ENCODE measurements at regions not wholly inside any gene's neighbourhood (a gene's known extent, or its start where the extent isn't known, plus 50 kb on each side); places are given as distances from the start of the nearest gene placed in this dataset.

- TF ChIP-seq NFIC (IDR thresholded peaks at IDR 0.05) (no peak; the same call in 1 of the 2 replicates), KDM5B (IDR thresholded peaks at IDR 0.05; ENCODE audit: insufficient replicate concordance, low read depth, low read length) (no peak), ZFP36 (IDR thresholded peaks at IDR 0.05; ENCODE audit: low read depth, low read length, partially characterized antibody) (peak; percentile 61), ZNF511 (CRISPR knock-in tag; IDR thresholded peaks at IDR 0.05) (no peak), SIRT6 (IDR thresholded peaks at IDR 0.05; ENCODE audit: low read depth, low read length) (no peak), MYC (IDR thresholded peaks at IDR 0.05; ENCODE audit: low read depth, low read length) (no peak), MYC (CRISPR knock-in tag; IDR thresholded peaks at IDR 0.05; ENCODE audit: borderline replicate concordance, low read depth) (no peak), ARNT (IDR thresholded peaks at IDR 0.05) (peak in 1 of 2 experiments; percentile 71; a peak in 1 of 4 replicates), DACH1 (IDR thresholded peaks at IDR 0.05; ENCODE audit: partially characterized antibody) (no peak), HOMEZ (CRISPR knock-in tag; IDR thresholded peaks at IDR 0.05) (no peak), E2F8 (IDR thresholded peaks at IDR 0.05; ENCODE audit: low read depth, partially characterized antibody) (peak; percentile 43), ZNF57 (CRISPR knock-in tag; IDR thresholded peaks at IDR 0.05) (no peak), LARP7 (IDR thresholded peaks at IDR 0.05) (no peak), FOSL1 (tag; conservative IDR thresholded peaks at IDR 0.05) (peak; percentile 68), ZBED1 (IDR thresholded peaks at IDR 0.05) (no peak), SRF (CRISPR knock-in tag; IDR thresholded peaks at IDR 0.05) (no peak), KAT2B (IDR thresholded peaks at IDR 0.05; ENCODE audit: low read depth, low read length) (no peak), PHB (CRISPR knock-in tag; IDR thresholded peaks at IDR 0.05) (no peak), SUPT5H (IDR thresholded peaks at IDR 0.05) (no peak), ZNF655 (CRISPR knock-in tag; IDR thresholded peaks at IDR 0.05) (no peak), SMARCA4 (IDR thresholded peaks at IDR 0.05) (peak; percentile 80; the same call in 1 of the 2 replicates), CREB3 (tag; conservative IDR thresholded peaks at IDR 0.05; ENCODE audit: low read depth) (no peak), CREB5 (CRISPR knock-in tag; IDR thresholded peaks at IDR 0.05) (no peak; the same call in 1 of the 2 replicates)
Observed at GRCh38 chr6:4322846-4323309, 187.5 kb upstream of the ECI2 start (continued).

All from K562 (cell line).